Thoracic aorta (tissue), 2 donors: ENCODE measurements at regions not wholly inside any gene's neighbourhood (a gene's known extent, or its start where the extent isn't known, plus 50 kb on each side); places are given as distances from the start of the nearest gene placed in this dataset.

Experiments used
- ATAC-seq: fragments of 150-250 bp; one replicate; pipeline ENCODE4 v1.8.0; 2017; ENCODE audit warnings: low read depth; ENCODE audit not compliant: insufficient number of reproducible peaks, low FRiP score
- DNase-seq: peaks from one replicate; pipeline ENCODE4 v3.0.0-alpha.2; 2020; ENCODE audit warnings: low spot score
- H3K27ac ChIP-seq, 2 donors: fragments of 200-600 bp; sonication (generic); 1 replicate in 1 of 2; 2 replicates in 1 of 2; pipeline ENCODE4 v1.5.1; 2016; ENCODE audit warnings: mild to moderate bottlenecking in 2 of 2, moderate library complexity in 2 of 2
- H3K27me3 ChIP-seq: fragments of 200-600 bp; sonication (generic); replicated peaks from 2 replicates; pipeline ENCODE4 v1.6.0; 2016; ENCODE audit warnings: mild to moderate bottlenecking; ENCODE audit not compliant: insufficient read depth
- H3K36me3 ChIP-seq: fragments of 200-600 bp; sonication (generic); one replicate; pipeline ENCODE4 v1.5.1; 2016
- H3K4me1 ChIP-seq, 2 donors: fragments of 200-600 bp; sonication (generic); 1 replicate in 1 of 2; 2 replicates in 1 of 2; pipeline versions ENCODE4 v1.5.1 to v1.6.0; 2016; ENCODE audit warnings: low read depth in 2 of 2, mild to moderate bottlenecking in 1 of 2; ENCODE audit not compliant: control insufficient read depth in 1 of 2
- H3K4me3 ChIP-seq: fragments of 200-600 bp; sonication (generic); 2 replicates; pipeline ENCODE4 v1.5.1; 2016; ENCODE audit warnings: mild to moderate bottlenecking
- H3K9me3 ChIP-seq: fragments of 200-600 bp; sonication (generic); 2 replicates; pipeline ENCODE4 v1.5.1; 2016
- CTCF ChIP-seq: fragments of 200-600 bp; sonication (generic); IDR thresholded peaks from one replicate; pipeline ENCODE4 v1.5.1; 2019; ENCODE audit warnings: antibody characterized with exemption

GRCh38 chr12:63394349-63394748 lies 243.3 kb upstream of the AVPR1A start:
- H3K27me3 ChIP-seq = no peaks in the 10 kb centered on the region
- no peak for TF ChIP-seq CTCF
- no peak for ATAC-seq
- no peaks in the 10 kb centered on the region for H3K36me3 ChIP-seq
- H3K4me3 ChIP-seq = no peak overlapping the region
- H3K27ac ChIP-seq = no peak overlapping the region
- no peaks in the 10 kb centered on the region for H3K9me3 ChIP-seq
- DNase-seq = no peak
- no peaks in the 10 kb centered on the region for H3K4me1 ChIP-seq

- Histone ChIP-seq H3K4me1 (no peaks in the 10 kb centered on the region), H3K4me3 (no peak overlapping the region), H3K9me3 (no peaks in the 10 kb centered on the region), H3K27me3 (no peaks in the 10 kb centered on the region), H3K36me3 (no peaks in the 10 kb centered on the region), H3K27ac (no peak overlapping the region)
- no peak for TF ChIP-seq CTCF
- ATAC-seq (no peak), DNase-seq (no peak)
These were observed 238.2 kb upstream of the AVPR1A start for GRCh38 chr12:63389211-63389610.

- H3K4me3 ChIP-seq = no peak overlapping the region
- H3K27me3 ChIP-seq = no peaks in the 10 kb centered on the region
- no peak for TF ChIP-seq CTCF
- no peaks in the 10 kb centered on the region for H3K9me3 ChIP-seq
- H3K27ac ChIP-seq = no peak overlapping the region
- no peaks in the 10 kb centered on the region for H3K4me1 ChIP-seq
- ATAC-seq = no peak
- H3K36me3 ChIP-seq = no peaks in the 10 kb centered on the region
- no peak for DNase-seq
These were observed 236.8 kb upstream of the AVPR1A start for GRCh38 chr12:63387771-63388170.

GRCh38 chr12:63382930-63383329 lies 231.9 kb upstream of the AVPR1A start:
- Histone ChIP-seq H3K4me3 (no peak overlapping the region), H3K36me3 (no peaks in the 10 kb centered on the region), H3K4me1 (no peaks in the 10 kb centered on the region), H3K9me3 (no peaks in the 10 kb centered on the region), H3K27me3 (no peaks in the 10 kb centered on the region), H3K27ac (no peak overlapping the region)
- no peak for TF ChIP-seq CTCF
- DNase-seq = no peak
- no peak for ATAC-seq

GRCh38 chr12:63362791-63363190 lies 211.8 kb upstream of the AVPR1A start:
- no peak for TF ChIP-seq CTCF
- no peaks in the 10 kb centered on the region for H3K36me3 ChIP-seq
- no peak for DNase-seq
- H3K4me3 ChIP-seq = no peak overlapping the region
- no peaks in the 10 kb centered on the region for H3K27me3 ChIP-seq
- H3K27ac ChIP-seq = no peak overlapping the region
- no peak for ATAC-seq
- H3K9me3 ChIP-seq = no peaks in the 10 kb centered on the region
- no peaks in the 10 kb centered on the region for H3K4me1 ChIP-seq
